ENCODE measurements at regions not wholly inside any gene's neighbourhood (a gene's known extent, or its start where the extent isn't known, plus 50 kb on each side); places are given as distances from the start of the nearest gene placed in this dataset.
"Not testable (repeated sequence)": the region's sequence is repeated elsewhere in the genome, so short reads cannot be mapped to it uniquely, and the experiment has no call there.

DNA sequence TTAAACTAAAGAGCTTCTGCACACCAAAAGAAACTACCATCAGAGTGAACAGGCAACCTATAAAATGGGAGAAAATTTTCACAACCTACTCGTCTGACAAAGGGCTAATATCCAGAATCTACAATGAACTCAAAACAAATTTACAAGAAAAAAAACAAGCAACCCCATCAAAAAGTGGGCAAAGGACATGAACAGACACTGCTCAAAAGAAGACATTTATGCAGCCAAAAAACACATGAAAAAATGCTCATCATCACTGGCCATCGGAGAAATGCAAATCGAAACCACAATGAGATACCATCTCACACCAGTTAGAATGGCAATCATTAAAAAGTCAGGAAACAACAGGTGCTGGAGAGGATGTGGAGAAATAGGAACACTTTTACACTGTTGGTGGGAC is 337.6 kb downstream of the ARL4A start:
- not testable (repeated sequence) for H3K27me3 ChIP-seq (ENCODE audit: control insufficient read depth in 3 of 3, insufficient read depth in 3 of 3, low read depth in 1 of 3, low read length in 3 of 3); H2AFZ ChIP-seq (ENCODE audit: low read length); H4K8ac ChIP-seq (ENCODE audit: low read depth, low read length); H3K9ac ChIP-seq (ENCODE audit: low read depth, low read length, poor library complexity); H3K27ac ChIP-seq (replicated peaks; ENCODE audit: low read length); DNase-seq (ENCODE audit: low spot score); H2BK12ac ChIP-seq (ENCODE audit: low read length); H3K4me3 ChIP-seq (ENCODE audit: low read length in 2 of 2); H3K18ac ChIP-seq (ENCODE audit: low read length); H3K79me1 ChIP-seq (ENCODE audit: low read depth, low read length); H3K23ac ChIP-seq (ENCODE audit: low read depth, low read length, poor library complexity); H2BK120ac ChIP-seq (ENCODE audit: low read depth, low read length); H2BK15ac ChIP-seq (ENCODE audit: low read length); H4K91ac ChIP-seq (ENCODE audit: low read depth, low read length, poor library complexity); H3K4ac ChIP-seq (ENCODE audit: low read length); H3K4me2 ChIP-seq (ENCODE audit: insufficient read depth, low read length, poor library complexity, severe bottlenecking); H3K14ac ChIP-seq (ENCODE audit: low read length); H3K36me3 ChIP-seq (replicated peaks in 1 of 2; ENCODE audit: control insufficient read depth in 2 of 2, insufficient read depth in 2 of 2, low read length in 2 of 2); H2BK5ac ChIP-seq (ENCODE audit: low read length); H2AK5ac ChIP-seq (ENCODE audit: low read depth, low read length); H3K9me3 ChIP-seq (replicated peaks in 1 of 2; ENCODE audit: control insufficient read depth in 2 of 2, insufficient read depth in 1 of 2, low read depth in 1 of 2, low read length in 2 of 2)
- peaks cover 2 to 35% of the 10 kb centered on the region in 2 donors for H3K4me1 ChIP-seq (ENCODE audit: control insufficient read depth in 2 of 2, insufficient read depth in 1 of 2, low read depth in 1 of 2, low read length in 2 of 2)
- no CpG with 5 or more reads among the region's 3 CpGs for WGBS, 2 donors (ENCODE audit: extremely low coverage in 2 of 2, insufficient read length in 2 of 2, insufficient replicate concordance in 1 of 2)

DNA sequence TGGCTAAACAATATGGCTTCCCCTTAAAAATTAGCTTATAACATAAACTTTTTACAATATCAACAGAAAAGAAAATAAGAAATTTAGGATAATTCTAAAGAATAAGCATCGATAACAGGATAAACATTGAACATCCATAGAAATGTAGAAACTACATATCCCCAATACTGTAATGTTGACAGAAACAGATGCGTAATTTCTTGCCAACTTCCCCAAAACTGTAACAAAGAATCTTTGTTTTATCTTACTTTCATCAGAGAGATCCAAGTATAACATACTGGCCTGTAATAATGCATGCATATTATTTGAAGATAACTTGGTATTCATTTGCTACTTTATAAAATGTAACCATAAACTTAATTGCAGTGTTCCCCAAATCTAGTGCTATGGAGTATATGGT is 339.9 kb downstream of the ARL4A start:
- Histone ChIP-seq H3K9ac (ENCODE audit: low read depth, low read length, poor library complexity) (no peak overlapping the region), H3K79me1 (ENCODE audit: low read depth, low read length) (no peaks in the 10 kb centered on the region), H4K91ac (ENCODE audit: low read depth, low read length, poor library complexity) (no peak overlapping the region), H3K4me2 (ENCODE audit: insufficient read depth, low read length, poor library complexity, severe bottlenecking) (no peak overlapping the region), H3K4ac (ENCODE audit: low read length) (no peak overlapping the region), H3K4me3 (ENCODE audit: low read length in 2 of 2) (no peak overlapping the region), H3K9me3 (replicated peaks in 1 of 2; ENCODE audit: control insufficient read depth in 2 of 2, insufficient read depth in 1 of 2, low read depth in 1 of 2, low read length in 2 of 2) (peaks cover 0 to 6% of the 10 kb centered on the region in 2 donors), H3K18ac (ENCODE audit: low read length) (no peak overlapping the region), H2BK12ac (ENCODE audit: low read length) (no peak overlapping the region), H2AFZ (ENCODE audit: low read length) (no peak overlapping the region), H2BK15ac (ENCODE audit: low read length) (no peak overlapping the region), H2AK5ac (ENCODE audit: low read depth, low read length) (no peak overlapping the region), H3K36me3 (replicated peaks in 1 of 2; ENCODE audit: control insufficient read depth in 2 of 2, insufficient read depth in 2 of 2, low read length in 2 of 2) (no peaks in the 10 kb centered on the region), H3K4me1 (ENCODE audit: control insufficient read depth in 2 of 2, insufficient read depth in 1 of 2, low read depth in 1 of 2, low read length in 2 of 2) (peaks cover 0 to 35% of the 10 kb centered on the region in 2 donors), H2BK120ac (ENCODE audit: low read depth, low read length) (no peak overlapping the region), H3K27me3 (ENCODE audit: control insufficient read depth in 3 of 3, insufficient read depth in 3 of 3, low read depth in 1 of 3, low read length in 3 of 3) (no peaks in the 10 kb centered on the region), H3K14ac (ENCODE audit: low read length) (no peak overlapping the region), H3K23ac (ENCODE audit: low read depth, low read length, poor library complexity) (no peak overlapping the region), H3K27ac (replicated peaks; ENCODE audit: low read length) (no peak overlapping the region), H4K8ac (ENCODE audit: low read depth, low read length) (no peak overlapping the region), H2BK5ac (ENCODE audit: low read length) (no peak overlapping the region)
- WGBS, 2 donors (ENCODE audit: extremely low coverage in 2 of 2, insufficient read length in 2 of 2, insufficient replicate concordance in 1 of 2): no CpG with 5 or more reads among the region's 2 CpGs
- no peak for DNase-seq (ENCODE audit: low spot score)

DNA sequence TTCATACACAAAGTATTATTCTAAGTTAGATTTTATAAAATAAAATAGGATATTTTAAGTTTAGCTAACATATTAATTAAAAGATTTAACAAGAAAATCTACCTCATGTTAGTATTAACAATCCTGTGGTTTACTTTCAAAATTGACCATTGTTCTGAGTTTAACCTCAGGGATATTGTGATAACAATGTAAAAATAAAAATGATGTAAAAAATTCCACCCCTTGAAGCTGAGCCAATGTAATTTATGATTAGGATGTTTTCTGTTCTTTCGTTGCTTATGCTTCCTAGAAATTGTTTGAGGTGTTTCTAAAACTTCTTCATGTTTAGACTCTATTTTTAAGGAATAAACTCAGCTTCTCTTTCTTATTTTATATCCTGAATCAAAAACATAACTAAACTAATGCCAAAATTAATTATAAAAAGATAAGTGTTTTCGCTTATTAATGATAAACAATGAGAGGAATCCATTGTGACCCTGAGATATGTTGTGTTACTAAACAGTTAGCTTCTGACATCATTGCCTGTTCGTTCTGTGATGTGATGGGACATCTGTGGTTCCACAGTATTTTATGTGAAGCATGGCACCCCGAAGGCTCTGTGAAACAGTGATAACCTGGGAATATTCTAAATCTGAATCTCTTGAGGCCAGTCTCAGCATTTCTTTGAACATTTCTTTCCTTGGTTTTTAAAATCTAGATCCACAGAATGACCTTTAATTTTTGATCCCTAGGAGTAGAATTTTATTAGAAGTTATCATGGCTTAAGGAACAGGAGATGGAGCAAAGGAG is 340.8 kb downstream of the ARL4A start:
- Histone ChIP-seq H2BK120ac (ENCODE audit: low read depth, low read length) (no peak overlapping the region), H3K27ac (replicated peaks; ENCODE audit: low read length) (no peak overlapping the region), H3K14ac (ENCODE audit: low read length) (no peak overlapping the region), H4K91ac (ENCODE audit: low read depth, low read length, poor library complexity) (no peak overlapping the region), H3K4me3 (ENCODE audit: low read length in 2 of 2) (no peak overlapping the region), H3K4me2 (ENCODE audit: insufficient read depth, low read length, poor library complexity, severe bottlenecking) (no peak overlapping the region), H3K9ac (ENCODE audit: low read depth, low read length, poor library complexity) (no peak overlapping the region), H3K9me3 (replicated peaks in 1 of 2; ENCODE audit: control insufficient read depth in 2 of 2, insufficient read depth in 1 of 2, low read depth in 1 of 2, low read length in 2 of 2) (peaks cover 0 to 6% of the 10 kb centered on the region in 2 donors), H3K23ac (ENCODE audit: low read depth, low read length, poor library complexity) (no peak overlapping the region), H3K18ac (ENCODE audit: low read length) (no peak overlapping the region), H2AFZ (ENCODE audit: low read length) (no peak overlapping the region), H3K4ac (ENCODE audit: low read length) (no peak overlapping the region), H2AK5ac (ENCODE audit: low read depth, low read length) (no peak overlapping the region), H2BK5ac (ENCODE audit: low read length) (no peak overlapping the region), H3K79me1 (ENCODE audit: low read depth, low read length) (no peaks in the 10 kb centered on the region), H2BK12ac (ENCODE audit: low read length) (no peak overlapping the region), H3K27me3 (ENCODE audit: control insufficient read depth in 3 of 3, insufficient read depth in 3 of 3, low read depth in 1 of 3, low read length in 3 of 3) (no peaks in the 10 kb centered on the region), H3K4me1 (ENCODE audit: control insufficient read depth in 2 of 2, insufficient read depth in 1 of 2, low read depth in 1 of 2, low read length in 2 of 2) (peaks cover 1 to 36% of the 10 kb centered on the region in 2 donors), H4K8ac (ENCODE audit: low read depth, low read length) (no peak overlapping the region), H2BK15ac (ENCODE audit: low read length) (no peak overlapping the region), H3K36me3 (replicated peaks in 1 of 2; ENCODE audit: control insufficient read depth in 2 of 2, insufficient read depth in 2 of 2, low read length in 2 of 2) (no peaks in the 10 kb centered on the region)
- WGBS, 2 donors (ENCODE audit: extremely low coverage in 2 of 2, insufficient read length in 2 of 2, insufficient replicate concordance in 1 of 2): no CpG with 5 or more reads among the region's 4 CpGs
- DNase-seq (ENCODE audit: low spot score): no peak

DNA sequence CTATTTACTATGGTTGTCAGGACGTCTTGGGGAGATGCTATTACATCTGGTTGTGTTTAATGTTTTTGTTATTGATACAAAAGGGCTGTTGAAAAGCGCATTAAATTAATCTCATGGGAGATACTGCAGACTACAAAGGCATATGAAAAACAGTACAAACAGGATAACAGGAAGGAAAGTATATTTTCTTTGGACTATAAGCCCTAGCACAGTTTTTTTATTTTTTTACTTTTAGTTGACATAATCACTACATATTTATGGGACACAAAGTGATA is 341.3 kb downstream of the ARL4A start:
- no peak overlapping the region for H2BK5ac ChIP-seq (ENCODE audit: low read length)
- H2AK5ac ChIP-seq (ENCODE audit: low read depth, low read length): no peak overlapping the region
- peaks cover 1 to 41% of the 10 kb centered on the region in 2 donors for H3K4me1 ChIP-seq (ENCODE audit: control insufficient read depth in 2 of 2, insufficient read depth in 1 of 2, low read depth in 1 of 2, low read length in 2 of 2)
- no peaks in the 10 kb centered on the region for H3K36me3 ChIP-seq (replicated peaks in 1 of 2; ENCODE audit: control insufficient read depth in 2 of 2, insufficient read depth in 2 of 2, low read length in 2 of 2)
- H3K79me1 ChIP-seq (ENCODE audit: low read depth, low read length): no peaks in the 10 kb centered on the region
- H2BK120ac ChIP-seq (ENCODE audit: low read depth, low read length): no peak overlapping the region
- WGBS, 2 donors (ENCODE audit: extremely low coverage in 2 of 2, insufficient read length in 2 of 2, insufficient replicate concordance in 1 of 2): no CpG with 5 or more reads among the region's 2 CpGs
- no peak overlapping the region for H2AFZ ChIP-seq (ENCODE audit: low read length)
- no peak overlapping the region for H3K27ac ChIP-seq (replicated peaks; ENCODE audit: low read length)
- H3K18ac ChIP-seq (ENCODE audit: low read length): no peak overlapping the region
- no peak overlapping the region for H3K4me3 ChIP-seq (ENCODE audit: low read length in 2 of 2)
- no peak overlapping the region for H3K14ac ChIP-seq (ENCODE audit: low read length)
- H3K9me3 ChIP-seq (replicated peaks in 1 of 2; ENCODE audit: control insufficient read depth in 2 of 2, insufficient read depth in 1 of 2, low read depth in 1 of 2, low read length in 2 of 2): peaks cover 0 to 6% of the 10 kb centered on the region in 2 donors
- H3K4me2 ChIP-seq (ENCODE audit: insufficient read depth, low read length, poor library complexity, severe bottlenecking): no peak overlapping the region
- no peak overlapping the region for H2BK12ac ChIP-seq (ENCODE audit: low read length)
- H3K23ac ChIP-seq (ENCODE audit: low read depth, low read length, poor library complexity): no peak overlapping the region
- H2BK15ac ChIP-seq (ENCODE audit: low read length): no peak overlapping the region
- no peaks in the 10 kb centered on the region for H3K27me3 ChIP-seq (ENCODE audit: control insufficient read depth in 3 of 3, insufficient read depth in 3 of 3, low read depth in 1 of 3, low read length in 3 of 3)
- H3K9ac ChIP-seq (ENCODE audit: low read depth, low read length, poor library complexity): no peak overlapping the region
- DNase-seq (ENCODE audit: low spot score): no peak
- no peak overlapping the region for H3K4ac ChIP-seq (ENCODE audit: low read length)
- H4K91ac ChIP-seq (ENCODE audit: low read depth, low read length, poor library complexity): no peak overlapping the region
- no peak overlapping the region for H4K8ac ChIP-seq (ENCODE audit: low read depth, low read length)

Data from neuronal stem cell (in vitro differentiated cells).